ENCODE measurements at regions not wholly inside any gene's neighbourhood (a gene's known extent, or its start where the extent isn't known, plus 50 kb on each side); places are given as distances from the start of the nearest gene placed in this dataset.

DNA sequence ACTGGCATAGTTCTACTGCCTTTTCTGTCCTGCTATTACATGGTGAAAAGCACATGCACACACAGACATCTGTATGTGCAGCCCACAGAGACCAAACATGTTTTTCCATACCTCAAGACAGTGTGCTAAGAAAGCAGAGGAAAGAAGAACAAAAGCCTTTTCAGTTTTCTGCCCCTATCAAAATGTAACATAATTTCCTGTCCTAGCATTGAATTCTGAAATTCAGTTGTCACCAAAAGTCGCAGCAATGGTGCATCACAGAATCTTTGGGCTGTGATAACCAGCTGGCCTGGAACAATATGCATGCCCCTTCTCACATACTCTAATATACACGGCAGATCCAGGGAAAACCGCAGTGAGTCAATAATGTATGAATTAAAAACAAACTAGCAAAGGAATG lies 153.8 kb upstream of the RAP2B start:
- peaks cover 6% of the 10 kb centered on the region for H3K4me1 Mint-ChIP-seq
- CTCF ChIA-PET, result no interaction called here

DNA sequence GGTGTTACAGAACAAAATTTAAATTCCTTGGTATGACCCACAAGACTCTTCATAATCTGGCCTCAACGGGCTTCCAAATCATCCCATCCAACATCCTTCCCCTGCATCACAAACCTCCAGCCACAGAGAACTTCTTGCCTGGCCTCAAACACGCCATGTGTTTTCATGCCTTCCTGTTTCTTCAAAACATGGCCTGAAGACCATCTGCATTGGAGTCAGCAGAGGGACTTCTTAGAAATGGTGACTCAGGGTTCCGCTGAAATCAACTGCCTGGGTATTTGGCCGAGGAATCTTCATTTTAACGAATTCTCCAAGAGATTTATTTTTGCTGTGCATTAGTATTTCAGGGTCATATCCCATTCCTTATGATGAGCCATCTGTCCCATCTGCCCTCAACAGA lies 138.1 kb upstream of the RAP2B start:
- no peak overlapping the region for H3K4me3 Mint-ChIP-seq
- POLR2A ChIA-PET, result interaction anchor here (0.8 kb wide), 1 partner anchor 137 kb away, joined by 3 read pairs; no protein-coding TSS in a partner anchor
- CTCF ChIA-PET, result no interaction called here
- no peaks in the 10 kb centered on the region for H3K4me1 Mint-ChIP-seq
- H3K9me3 Mint-ChIP-seq, result peaks cover 13% of the 10 kb centered on the region
- ATAC-seq (no peak), DNase-seq (ENCODE audit: low spot score) (no peak)
- no peak overlapping the region for H3K27ac Mint-ChIP-seq
- no peaks in the 10 kb centered on the region for H3K36me3 Mint-ChIP-seq
- H3K27me3 Mint-ChIP-seq (ENCODE audit: low read depth), result no peaks in the 10 kb centered on the region
- TF ChIP-seq CREM (CRISPR knock-in tag; IDR thresholded peaks at IDR 0.05) (no peak), TCF7 (CRISPR knock-in tag; IDR thresholded peaks at IDR 0.05; ENCODE audit: low read depth) (no peak), GABPB1 (CRISPR knock-in tag; IDR thresholded peaks at IDR 0.05) (no peak)
- TF ChIP-seq, protein P1, sequence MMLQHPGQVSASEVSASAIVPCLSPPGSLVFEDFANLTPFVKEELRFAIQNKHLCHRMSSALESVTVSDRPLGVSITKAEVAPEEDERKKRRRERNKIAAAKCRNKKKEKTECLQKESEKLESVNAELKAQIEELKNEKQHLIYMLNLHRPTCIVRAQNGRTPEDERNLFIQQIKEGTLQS (CRISPR knock-in tag; conservative IDR thresholded peaks at IDR 0.05), result no peak
- TF ChIP-seq, protein P2, sequence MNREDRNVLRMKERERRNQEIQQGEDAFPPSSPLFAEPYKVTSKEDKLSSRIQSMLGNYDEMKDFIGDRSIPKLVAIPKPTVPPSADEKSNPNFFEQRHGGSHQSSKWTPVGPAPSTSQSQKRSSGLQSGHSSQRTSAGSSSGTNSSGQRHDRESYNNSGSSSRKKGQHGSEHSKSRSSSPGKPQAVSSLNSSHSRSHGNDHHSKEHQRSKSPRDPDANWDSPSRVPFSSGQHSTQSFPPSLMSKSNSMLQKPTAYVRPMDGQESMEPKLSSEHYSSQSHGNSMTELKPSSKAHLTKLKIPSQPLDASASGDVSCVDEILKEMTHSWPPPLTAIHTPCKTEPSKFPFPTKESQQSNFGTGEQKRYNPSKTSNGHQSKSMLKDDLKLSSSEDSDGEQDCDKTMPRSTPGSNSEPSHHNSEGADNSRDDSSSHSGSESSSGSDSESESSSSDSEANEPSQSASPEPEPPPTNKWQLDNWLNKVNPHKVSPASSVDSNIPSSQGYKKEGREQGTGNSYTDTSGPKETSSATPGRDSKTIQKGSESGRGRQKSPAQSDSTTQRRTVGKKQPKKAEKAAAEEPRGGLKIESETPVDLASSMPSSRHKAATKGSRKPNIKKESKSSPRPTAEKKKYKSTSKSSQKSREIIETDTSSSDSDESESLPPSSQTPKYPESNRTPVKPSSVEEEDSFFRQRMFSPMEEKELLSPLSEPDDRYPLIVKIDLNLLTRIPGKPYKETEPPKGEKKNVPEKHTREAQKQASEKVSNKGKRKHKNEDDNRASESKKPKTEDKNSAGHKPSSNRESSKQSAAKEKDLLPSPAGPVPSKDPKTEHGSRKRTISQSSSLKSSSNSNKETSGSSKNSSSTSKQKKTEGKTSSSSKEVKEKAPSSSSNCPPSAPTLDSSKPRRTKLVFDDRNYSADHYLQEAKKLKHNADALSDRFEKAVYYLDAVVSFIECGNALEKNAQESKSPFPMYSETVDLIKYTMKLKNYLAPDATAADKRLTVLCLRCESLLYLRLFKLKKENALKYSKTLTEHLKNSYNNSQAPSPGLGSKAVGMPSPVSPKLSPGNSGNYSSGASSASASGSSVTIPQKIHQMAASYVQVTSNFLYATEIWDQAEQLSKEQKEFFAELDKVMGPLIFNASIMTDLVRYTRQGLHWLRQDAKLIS (CRISPR knock-in tag; IDR thresholded peaks at IDR 0.05; ENCODE audit: borderline replicate concordance), result no peak
- TF ChIP-seq, protein P3, sequence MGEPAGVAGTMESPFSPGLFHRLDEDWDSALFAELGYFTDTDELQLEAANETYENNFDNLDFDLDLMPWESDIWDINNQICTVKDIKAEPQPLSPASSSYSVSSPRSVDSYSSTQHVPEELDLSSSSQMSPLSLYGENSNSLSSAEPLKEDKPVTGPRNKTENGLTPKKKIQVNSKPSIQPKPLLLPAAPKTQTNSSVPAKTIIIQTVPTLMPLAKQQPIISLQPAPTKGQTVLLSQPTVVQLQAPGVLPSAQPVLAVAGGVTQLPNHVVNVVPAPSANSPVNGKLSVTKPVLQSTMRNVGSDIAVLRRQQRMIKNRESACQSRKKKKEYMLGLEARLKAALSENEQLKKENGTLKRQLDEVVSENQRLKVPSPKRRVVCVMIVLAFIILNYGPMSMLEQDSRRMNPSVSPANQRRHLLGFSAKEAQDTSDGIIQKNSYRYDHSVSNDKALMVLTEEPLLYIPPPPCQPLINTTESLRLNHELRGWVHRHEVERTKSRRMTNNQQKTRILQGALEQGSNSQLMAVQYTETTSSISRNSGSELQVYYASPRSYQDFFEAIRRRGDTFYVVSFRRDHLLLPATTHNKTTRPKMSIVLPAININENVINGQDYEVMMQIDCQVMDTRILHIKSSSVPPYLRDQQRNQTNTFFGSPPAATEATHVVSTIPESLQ (CRISPR knock-in tag; IDR thresholded peaks at IDR 0.05), result no peak
- TF ChIP-seq, protein P4, sequence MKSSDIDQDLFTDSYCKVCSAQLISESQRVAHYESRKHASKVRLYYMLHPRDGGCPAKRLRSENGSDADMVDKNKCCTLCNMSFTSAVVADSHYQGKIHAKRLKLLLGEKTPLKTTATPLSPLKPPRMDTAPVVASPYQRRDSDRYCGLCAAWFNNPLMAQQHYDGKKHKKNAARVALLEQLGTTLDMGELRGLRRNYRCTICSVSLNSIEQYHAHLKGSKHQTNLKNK (CRISPR knock-in tag; IDR thresholded peaks at IDR 0.05), result no peak
- TF ChIP-seq, protein P5, sequence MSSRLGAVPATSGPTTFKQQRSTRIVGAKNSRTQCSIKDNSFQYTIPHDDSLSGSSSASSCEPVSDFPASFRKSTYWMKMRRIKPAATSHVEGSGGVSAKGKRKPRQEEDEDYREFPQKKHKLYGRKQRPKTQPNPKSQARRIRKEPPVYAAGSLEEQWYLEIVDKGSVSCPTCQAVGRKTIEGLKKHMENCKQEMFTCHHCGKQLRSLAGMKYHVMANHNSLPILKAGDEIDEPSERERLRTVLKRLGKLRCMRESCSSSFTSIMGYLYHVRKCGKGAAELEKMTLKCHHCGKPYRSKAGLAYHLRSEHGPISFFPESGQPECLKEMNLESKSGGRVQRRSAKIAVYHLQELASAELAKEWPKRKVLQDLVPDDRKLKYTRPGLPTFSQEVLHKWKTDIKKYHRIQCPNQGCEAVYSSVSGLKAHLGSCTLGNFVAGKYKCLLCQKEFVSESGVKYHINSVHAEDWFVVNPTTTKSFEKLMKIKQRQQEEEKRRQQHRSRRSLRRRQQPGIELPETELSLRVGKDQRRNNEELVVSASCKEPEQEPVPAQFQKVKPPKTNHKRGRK (CRISPR knock-in tag; IDR thresholded peaks at IDR 0.05; ENCODE audit: borderline replicate concordance), result no peak

More for the DNA sequence above, 153.8 kb upstream of the RAP2B start:
- H3K4me3 Mint-ChIP-seq, result no peak overlapping the region
- H3K27ac Mint-ChIP-seq, result no peak overlapping the region
- POLR2A ChIA-PET, result no interaction called here
- ATAC-seq (no peak), DNase-seq (ENCODE audit: low spot score) (no peak)
- no peak for TF ChIP-seq TCF7 (CRISPR knock-in tag; IDR thresholded peaks at IDR 0.05; ENCODE audit: low read depth)
- TF ChIP-seq, protein P6, sequence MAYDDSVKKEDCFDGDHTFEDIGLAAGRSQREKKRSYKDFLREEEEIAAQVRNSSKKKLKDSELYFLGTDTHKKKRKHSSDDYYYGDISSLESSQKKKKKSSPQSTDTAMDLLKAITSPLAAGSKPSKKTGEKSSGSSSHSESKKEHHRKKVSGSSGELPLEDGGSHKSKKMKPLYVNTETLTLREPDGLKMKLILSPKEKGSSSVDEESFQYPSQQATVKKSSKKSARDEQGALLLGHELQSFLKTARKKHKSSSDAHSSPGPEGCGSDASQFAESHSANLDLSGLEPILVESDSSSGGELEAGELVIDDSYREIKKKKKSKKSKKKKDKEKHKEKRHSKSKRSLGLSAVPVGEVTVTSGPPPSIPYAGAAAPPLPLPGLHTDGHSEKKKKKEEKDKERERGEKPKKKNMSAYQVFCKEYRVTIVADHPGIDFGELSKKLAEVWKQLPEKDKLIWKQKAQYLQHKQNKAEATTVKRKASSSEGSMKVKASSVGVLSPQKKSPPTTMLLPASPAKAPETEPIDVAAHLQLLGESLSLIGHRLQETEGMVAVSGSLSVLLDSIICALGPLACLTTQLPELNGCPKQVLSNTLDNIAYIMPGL (CRISPR knock-in tag; IDR thresholded peaks at IDR 0.05), result no peak
- TF ChIP-seq, protein P1 (CRISPR knock-in tag; conservative IDR thresholded peaks at IDR 0.05), result no peak
- TF ChIP-seq, protein P7, sequence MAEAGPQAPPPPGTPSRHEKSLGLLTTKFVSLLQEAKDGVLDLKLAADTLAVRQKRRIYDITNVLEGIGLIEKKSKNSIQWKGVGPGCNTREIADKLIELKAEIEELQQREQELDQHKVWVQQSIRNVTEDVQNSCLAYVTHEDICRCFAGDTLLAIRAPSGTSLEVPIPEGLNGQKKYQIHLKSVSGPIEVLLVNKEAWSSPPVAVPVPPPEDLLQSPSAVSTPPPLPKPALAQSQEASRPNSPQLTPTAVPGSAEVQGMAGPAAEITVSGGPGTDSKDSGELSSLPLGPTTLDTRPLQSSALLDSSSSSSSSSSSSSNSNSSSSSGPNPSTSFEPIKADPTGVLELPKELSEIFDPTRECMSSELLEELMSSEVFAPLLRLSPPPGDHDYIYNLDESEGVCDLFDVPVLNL (CRISPR knock-in tag; IDR thresholded peaks at IDR 0.05; ENCODE audit: borderline replicate concordance, low read depth), result no peak
- no peak for TF ChIP-seq CTCF (IDR thresholded peaks at IDR 0.05)
- TF ChIP-seq MXD4 (CRISPR knock-in tag; IDR thresholded peaks at IDR 0.05; ENCODE audit: borderline replicate concordance), result no peak
- no peak for TF ChIP-seq NFE2L1 (CRISPR knock-in tag; IDR thresholded peaks at IDR 0.05)
- TF ChIP-seq FOXP1 (CRISPR knock-in tag; IDR thresholded peaks at IDR 0.05; ENCODE audit: borderline replicate concordance), result no peak
- TF ChIP-seq, protein P8, sequence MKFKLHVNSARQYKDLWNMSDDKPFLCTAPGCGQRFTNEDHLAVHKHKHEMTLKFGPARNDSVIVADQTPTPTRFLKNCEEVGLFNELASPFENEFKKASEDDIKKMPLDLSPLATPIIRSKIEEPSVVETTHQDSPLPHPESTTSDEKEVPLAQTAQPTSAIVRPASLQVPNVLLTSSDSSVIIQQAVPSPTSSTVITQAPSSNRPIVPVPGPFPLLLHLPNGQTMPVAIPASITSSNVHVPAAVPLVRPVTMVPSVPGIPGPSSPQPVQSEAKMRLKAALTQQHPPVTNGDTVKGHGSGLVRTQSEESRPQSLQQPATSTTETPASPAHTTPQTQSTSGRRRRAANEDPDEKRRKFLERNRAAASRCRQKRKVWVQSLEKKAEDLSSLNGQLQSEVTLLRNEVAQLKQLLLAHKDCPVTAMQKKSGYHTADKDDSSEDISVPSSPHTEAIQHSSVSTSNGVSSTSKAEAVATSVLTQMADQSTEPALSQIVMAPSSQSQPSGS (CRISPR knock-in tag; IDR thresholded peaks at IDR 0.05; ENCODE audit: borderline replicate concordance, low read depth), result no peak
- no peak for TF ChIP-seq NFATC4 (CRISPR knock-in tag; IDR thresholded peaks at IDR 0.05)
- no peaks in the 10 kb centered on the region for H3K36me3 Mint-ChIP-seq
- H3K9me3 Mint-ChIP-seq, result peaks cover 6% of the 10 kb centered on the region
- H3K27me3 Mint-ChIP-seq (ENCODE audit: low read depth), result no peaks in the 10 kb centered on the region

Data from WTC11 (cell line).